Activated B cell treated with CpG ODN at 0.5 μM for 24 hours (primary cell): ENCODE measurements at regions not wholly inside any gene's neighbourhood (a gene's known extent, or its start where the extent isn't known, plus 50 kb on each side); places are given as distances from the start of the nearest gene placed in this dataset.
"Not testable (repeated sequence)": the region's sequence is repeated elsewhere in the genome, so short reads cannot be mapped to it uniquely, and the experiment has no call there.

Experiments
- ATAC-seq: fragments of 200-7000 bp; cut with Tn5 transposase; one replicate; pipeline ENCODE4 v1.10.0; 2021; ENCODE audit warnings: low read depth, mild to moderate bottlenecking, moderate library complexity
- CTCF ChIA-PET: fragments of 350-600 bp; sonication (Branson Sonifier 250); formaldehyde crosslinking; loops from one replicate; lab custom pipeline; 2021; ENCODE audit warnings: antibody characterized with exemption; lab: Charles Lee
- POLR2A ChIA-PET: fragments of 350-600 bp; sonication (Branson Sonifier 250); formaldehyde crosslinking; loops from one replicate; lab custom pipeline; 2021; ENCODE audit warnings: antibody characterized with exemption; lab: Charles Lee
- DNase-seq: peaks from one replicate; pipeline ENCODE4 v3.0.0; 2022
- H3K27ac Mint-ChIP-seq: one replicate; pipeline ENCODE4 v1.8.0; 2020; ENCODE audit warnings: mixed read lengths
- H3K27me3 Mint-ChIP-seq: one replicate; pipeline ENCODE4 v1.8.0; 2021; ENCODE audit warnings: mixed read lengths
- H3K36me3 Mint-ChIP-seq: one replicate; pipeline ENCODE4 v1.8.0; 2021; ENCODE audit warnings: low read depth, mixed read lengths
- H3K4me1 Mint-ChIP-seq: one replicate; pipeline ENCODE4 v1.8.0; 2021; ENCODE audit warnings: mixed read lengths
- H3K4me3 Mint-ChIP-seq: one replicate; pipeline ENCODE4 v1.8.0; 2020; ENCODE audit warnings: mild to moderate bottlenecking, mixed read lengths
- H3K9me3 Mint-ChIP-seq: one replicate; pipeline ENCODE4 v1.8.0; 2020; ENCODE audit warnings: mixed read lengths
- CTCF ChIP-seq: fragments of 200-600 bp; IDR thresholded peaks from one replicate; pipeline ENCODE4 v1.8.0; 2022; ENCODE audit warnings: antibody characterized with exemption, mild to moderate bottlenecking
- intact Hi-C: fragments of 100-400 bp; cut with micrococcal nuclease; formaldehyde crosslinking; loops from one replicate; pipeline ENCODE4 v1.15.1; 2024

GRCh38 chr9:106177216-106177615 is 482.9 kb downstream of the TMEM38B start:
- DNase-seq: no peak
- no peak for ATAC-seq
- no peaks in the 10 kb centered on the region for H3K4me1 Mint-ChIP-seq
- peaks cover 2% of the 10 kb centered on the region for H3K9me3 Mint-ChIP-seq
- TF ChIP-seq CTCF: no peak
- ChIA-PET CTCF (no interaction called here), POLR2A (no interaction called here)
- H3K36me3 Mint-ChIP-seq: no peaks in the 10 kb centered on the region
- H3K27ac Mint-ChIP-seq: no peak overlapping the region
- H3K4me3 Mint-ChIP-seq: no peak overlapping the region
- intact Hi-C loops: no loop called here
- no peaks in the 10 kb centered on the region for H3K27me3 Mint-ChIP-seq

GRCh38 chr9:106179191-106179590 is 484.9 kb downstream of the TMEM38B start:
- Mint-ChIP-seq H3K36me3 (no peaks in the 10 kb centered on the region), H3K4me1 (no peaks in the 10 kb centered on the region), H3K27ac (no peak overlapping the region), H3K4me3 (no peak overlapping the region), H3K9me3 (peaks cover 2% of the 10 kb centered on the region), H3K27me3 (no peaks in the 10 kb centered on the region)
- no peak for TF ChIP-seq CTCF
- intact Hi-C loops: no loop called here
- ATAC-seq (no peak), DNase-seq (no peak)
- ChIA-PET POLR2A (no interaction called here), CTCF (no interaction called here)

GRCh38 chr9:106203815-106204516 is 509.6 kb downstream of the TMEM38B start:
- H3K4me3 Mint-ChIP-seq, POLR2A ChIA-PET, intact Hi-C loops, ATAC-seq, CTCF ChIA-PET, H3K27ac Mint-ChIP-seq, H3K27me3 Mint-ChIP-seq, H3K4me1 Mint-ChIP-seq, DNase-seq, H3K36me3 Mint-ChIP-seq: not testable (repeated sequence)
- H3K9me3 Mint-ChIP-seq: peaks cover 13% of the 10 kb centered on the region

GRCh38 chr9:106207298-106207697 is 513.0 kb downstream of the TMEM38B start:
- no peak overlapping the region for H3K4me3 Mint-ChIP-seq
- DNase-seq: no peak
- no peak overlapping the region for H3K27ac Mint-ChIP-seq
- no peak for TF ChIP-seq CTCF
- POLR2A ChIA-PET: no interaction called here
- H3K27me3 Mint-ChIP-seq: no peaks in the 10 kb centered on the region
- no peaks in the 10 kb centered on the region for H3K36me3 Mint-ChIP-seq
- H3K9me3 Mint-ChIP-seq: peaks cover 17% of the 10 kb centered on the region
- ATAC-seq: no peak
- H3K4me1 Mint-ChIP-seq: no peaks in the 10 kb centered on the region
- intact Hi-C loops: no loop called here
- CTCF ChIA-PET: no interaction called here

GRCh38 chr9:106218427-106218826 is 524.1 kb downstream of the TMEM38B start:
- TF ChIP-seq CTCF: no peak
- H3K4me3 Mint-ChIP-seq: no peak overlapping the region
- no peaks in the 10 kb centered on the region for H3K27me3 Mint-ChIP-seq
- POLR2A ChIA-PET: no interaction called here
- no peaks in the 10 kb centered on the region for H3K9me3 Mint-ChIP-seq
- no peak for ATAC-seq
- no peaks in the 10 kb centered on the region for H3K36me3 Mint-ChIP-seq
- no peak overlapping the region for H3K27ac Mint-ChIP-seq
- no peak for DNase-seq
- intact Hi-C loops: no loop called here
- no peaks in the 10 kb centered on the region for H3K4me1 Mint-ChIP-seq
- CTCF ChIA-PET: no interaction called here

- ChIA-PET POLR2A (no interaction called here), CTCF (no interaction called here)
- DNase-seq: no peak
- Mint-ChIP-seq H3K27ac (no peak overlapping the region), H3K4me3 (no peak overlapping the region), H3K9me3 (no peaks in the 10 kb centered on the region), H3K36me3 (no peaks in the 10 kb centered on the region), H3K27me3 (no peaks in the 10 kb centered on the region), H3K4me1 (no peaks in the 10 kb centered on the region)
- no peak for ATAC-seq
- intact Hi-C loops: no loop called here
- no peak for TF ChIP-seq CTCF
These were observed 524.5 kb downstream of the TMEM38B start for GRCh38 chr9:106218854-106219253.
